H1 (cell line): ENCODE measurements at regions not wholly inside any gene's neighbourhood (a gene's known extent, or its start where the extent isn't known, plus 50 kb on each side); places are given as distances from the start of the nearest gene placed in this dataset.

Experiments used
- CTCF ChIA-PET: fragments of 300-600 bp; sonication (Branson Sonifier 250); formaldehyde crosslinking; loops from one replicate; lab custom pipeline; 2021; ENCODE audit not compliant: partially characterized antibody; lab: Charles Lee
- POLR2A ChIA-PET: fragments of 300-600 bp; sonication (Branson Sonifier 250); formaldehyde crosslinking; loops from one replicate; lab custom pipeline; 2021; ENCODE audit warnings: inconsistent platforms; ENCODE audit not compliant: partially characterized antibody; lab: Charles Lee
- DNase-seq, 2 experiments: peaks; one replicate each; pipeline versions ENCODE4 v3.0.0 to v3.0.0-alpha.2; 2010 to 2022; ENCODE audit warnings: low spot score in 2 of 2, low read depth in 1 of 2, mixed read lengths in 1 of 2
- FAIRE-seq: peaks from 2 replicates; lab custom pipeline; 2011; peaks lifted over from hg19 to GRCh38; lab: Jason Lieb, UNC
- H2AFZ ChIP-seq: 2 replicates; pipeline ENCODE4 v1.8.1; 2012; ENCODE audit warnings: low read length, inconsistent platforms
- H2AK5ac ChIP-seq: 2 replicates; pipeline ENCODE4 v1.6.1; 2013; ENCODE audit warnings: low read depth, low read length
- H2BK120ac ChIP-seq: replicated peaks from 2 replicates; pipeline ENCODE3; 2013; ENCODE audit warnings: low read depth, low read length, inconsistent platforms
- H2BK12ac ChIP-seq: 2 replicates; pipeline ENCODE4 v1.6.1; 2013; ENCODE audit warnings: low read depth, low read length
- H2BK15ac ChIP-seq: 2 replicates; pipeline ENCODE4 v1.6.1; 2013; ENCODE audit warnings: low read length
- H2BK20ac ChIP-seq: 2 replicates; pipeline ENCODE4 v1.6.1; 2013; ENCODE audit warnings: low read length
- H2BK5ac ChIP-seq: 2 replicates; pipeline ENCODE4 v1.6.1; 2013; ENCODE audit warnings: low read depth, low read length
- H3K14ac ChIP-seq: 2 replicates; pipeline ENCODE4 v1.6.1; 2013; ENCODE audit warnings: inconsistent platforms; ENCODE audit not compliant: insufficient read length
- H3K18ac ChIP-seq: 2 replicates; pipeline ENCODE4 v1.6.1; 2013; ENCODE audit warnings: low read length; ENCODE audit errors: extremely low read depth
- H3K23ac ChIP-seq: 2 replicates; pipeline ENCODE4 v1.6.1; 2013; ENCODE audit warnings: inconsistent platforms; ENCODE audit not compliant: insufficient read length
- H3K23me2 ChIP-seq: 2 replicates; pipeline ENCODE4 v1.6.1; 2013; ENCODE audit warnings: low read depth, low read length
- H3K27ac ChIP-seq: 2 replicates; pipeline ENCODE4 v1.6.1; 2011; ENCODE audit warnings: low read depth, low read length, inconsistent platforms
- H3K27me3 ChIP-seq, 4 experiments: replicated peaks in 1 of 4; 1 replicate in 1 of 4; 2 replicates in 3 of 4; pipeline versions ENCODE4 v1.6.1 to v1.8.1; 2011 to 2013; ENCODE audit warnings: low read length in 3 of 4, mild to moderate bottlenecking in 3 of 4, inconsistent platforms in 2 of 4, mixed read lengths in 2 of 4, moderate library complexity in 1 of 4; ENCODE audit not compliant: control insufficient read depth in 3 of 4, insufficient read depth in 3 of 4; ENCODE audit errors: extremely low read depth in 1 of 4
- H3K36me3 ChIP-seq, 4 experiments: 2 replicates each; pipeline versions ENCODE4 v1.6.1 to v1.8.1; 2011 to 2013; ENCODE audit warnings: mild to moderate bottlenecking in 4 of 4, low read length in 3 of 4, moderate library complexity in 2 of 4, control low read depth in 1 of 4, inconsistent platforms in 1 of 4; ENCODE audit not compliant: insufficient read depth in 4 of 4, control insufficient read depth in 2 of 4
- H3K4ac ChIP-seq: replicated peaks from 2 replicates; pipeline ENCODE3; 2013; ENCODE audit warnings: low read length, low read depth, mixed read lengths, inconsistent platforms; ENCODE audit not compliant: insufficient read length
- H3K4me1 ChIP-seq, 4 experiments: replicated peaks in 1 of 4; 1 replicate in 1 of 4; 2 replicates in 3 of 4; pipeline versions ENCODE4 v1.6.1 to v1.8.1; 2011 to 2013; ENCODE audit warnings: low read length in 3 of 4, inconsistent platforms in 2 of 4, mixed read lengths in 1 of 4; ENCODE audit not compliant: insufficient read depth in 4 of 4, control insufficient read depth in 3 of 4
- H3K4me2 ChIP-seq, 2 experiments: 2 replicates each; pipeline versions ENCODE4 v1.6.1 to v1.8.1; 2011 to 2013; ENCODE audit warnings: low read depth in 2 of 2, low read length in 2 of 2, control low read depth in 1 of 2, inconsistent platforms in 1 of 2, mild to moderate bottlenecking in 1 of 2; ENCODE audit not compliant: insufficient read depth in 1 of 2
- H3K4me3 ChIP-seq, 4 experiments: fragments of 200-600, 300-600 bp in 1 of 4; sonication (generic), shearing (Covaris generic), sonication (Bioruptor Twin) in 1 of 4; 2 replicates each; pipeline versions ENCODE4 v1.5.1 to v1.8.1; 2011 to 2016; ENCODE audit warnings: low read length in 4 of 4, low read depth in 3 of 4, control low read depth in 2 of 4, inconsistent platforms in 2 of 4, mild to moderate bottlenecking in 2 of 4, mixed read lengths in 1 of 4, moderate library complexity in 1 of 4; ENCODE audit not compliant: insufficient read depth in 2 of 4; ENCODE audit errors: extremely low read depth in 1 of 4
- H3K56ac ChIP-seq: replicated peaks from 2 replicates; pipeline ENCODE3; 2013; ENCODE audit warnings: low read depth, mild to moderate bottlenecking, mixed read lengths, low read length, inconsistent platforms; ENCODE audit not compliant: insufficient read length
- H3K79me1 ChIP-seq: 2 replicates; pipeline ENCODE4 v1.6.1; 2013; ENCODE audit warnings: low read depth, low read length, control low read depth
- H3K79me2 ChIP-seq, 2 experiments: 2 replicates each; pipeline versions ENCODE4 v1.6.1 to v1.8.1; 2012 to 2013; ENCODE audit warnings: low read length in 2 of 2, mild to moderate bottlenecking in 2 of 2, inconsistent platforms in 1 of 2; ENCODE audit not compliant: insufficient read depth in 2 of 2, control insufficient read depth in 1 of 2
- H3K9ac ChIP-seq, 4 experiments: replicated peaks in 1 of 4; 1 replicate in 1 of 4; 2 replicates in 3 of 4; pipeline versions ENCODE4 v1.6.1 to v1.8.1; 2011 to 2013; ENCODE audit warnings: low read depth in 3 of 4, low read length in 3 of 4, control low read depth in 2 of 4, mild to moderate bottlenecking in 2 of 4, moderate library complexity in 2 of 4, inconsistent platforms in 1 of 4; ENCODE audit errors: extremely low read depth in 1 of 4
- H3K9me3 ChIP-seq, 2 experiments: 2 replicates each; pipeline versions ENCODE4 v1.6.1 to v1.8.1; 2012 to 2013; ENCODE audit warnings: mild to moderate bottlenecking in 2 of 2, moderate library complexity in 2 of 2, control low read depth in 1 of 2, inconsistent platforms in 1 of 2, low read depth in 1 of 2, low read length in 1 of 2, mixed read lengths in 1 of 2; ENCODE audit not compliant: insufficient read depth in 2 of 2
- H4K20me1 ChIP-seq, 2 experiments: replicated peaks in 1 of 2; 2 replicates each; pipeline versions ENCODE3 to v1.8.1; 2011 to 2013; ENCODE audit warnings: inconsistent platforms in 2 of 2, low read length in 2 of 2, mild to moderate bottlenecking in 1 of 2; ENCODE audit not compliant: insufficient read depth in 2 of 2, control insufficient read depth in 1 of 2
- H4K5ac ChIP-seq: 2 replicates; pipeline ENCODE4 v1.6.1; 2013; ENCODE audit warnings: low read length, low read depth, mixed read lengths, inconsistent platforms; ENCODE audit not compliant: insufficient read length
- H4K8ac ChIP-seq: 2 replicates; pipeline ENCODE4 v1.8.0; 2013; ENCODE audit warnings: mild to moderate bottlenecking, moderate library complexity, low read length, inconsistent platforms; ENCODE audit not compliant: insufficient read depth; ENCODE audit errors: extremely low read depth
- H4K91ac ChIP-seq: replicated peaks from 2 replicates; pipeline ENCODE3; 2013; ENCODE audit warnings: low read length, mixed read lengths, inconsistent platforms; ENCODE audit not compliant: insufficient read length
- BRCA1 ChIP-seq: IDR thresholded peaks from 2 replicates; pipeline ENCODE4 v1.6.1; 2012; ENCODE audit warnings: low read depth, low read length, improper control_type of control experiment
- CBX8 ChIP-seq: fragments of 300-800, 300-1000 bp; sonication (generic); IDR thresholded peaks from 2 replicates; pipeline ENCODE4 v1.7.1; 2016; ENCODE audit warnings: low read depth, low read length, borderline replicate concordance
- CEBPB ChIP-seq: IDR thresholded peaks from 2 replicates; pipeline ENCODE4 v1.6.1; 2012; ENCODE audit warnings: low read depth, low read length
- GABPA ChIP-seq: IDR thresholded peaks from 2 replicates; pipeline ENCODE4 v1.6.1; 2011; ENCODE audit warnings: mild to moderate bottlenecking, low read length, moderate library complexity, borderline replicate concordance; ENCODE audit not compliant: insufficient read depth
- HDAC6 ChIP-seq: IDR thresholded peaks from one replicate; pipeline ENCODE4 v1.7.1; 2012; ENCODE audit warnings: low read depth, mild to moderate bottlenecking, inconsistent platforms, low read length, moderate library complexity
- KDM1A ChIP-seq: fragments of 200-600, 300-600 bp; sonication (generic); IDR thresholded peaks from 2 replicates; pipeline ENCODE4 v1.7.1; 2016; ENCODE audit warnings: mild to moderate bottlenecking, low read length, borderline replicate concordance
- RAD21 ChIP-seq, 2 experiments: IDR thresholded peaks in 1 of 2; conservative IDR thresholded peaks in 1 of 2; 2 replicates each; pipeline ENCODE4 v1.6.1; 2011; ENCODE audit warnings: low read depth in 2 of 2, low read length in 2 of 2, improper control_type of control experiment in 1 of 2, inconsistent platforms in 1 of 2, mild to moderate bottlenecking in 1 of 2, moderate library complexity in 1 of 2
- RXRA ChIP-seq: IDR thresholded peaks from 2 replicates; pipeline ENCODE4 v1.6.1; 2011; ENCODE audit warnings: low read depth, mild to moderate bottlenecking, low read length, moderate library complexity; ENCODE audit not compliant: insufficient read depth
- TBP ChIP-seq: IDR thresholded peaks from 2 replicates; pipeline ENCODE4 v1.6.1; 2011; ENCODE audit warnings: low read depth, low read length, improper control_type of control experiment
- TEAD4 ChIP-seq: IDR thresholded peaks from 2 replicates; pipeline ENCODE4 v1.6.1; 2012; ENCODE audit warnings: low read depth, low read length, inconsistent platforms, mixed read lengths
- YY1 ChIP-seq: IDR thresholded peaks from 2 replicates; pipeline ENCODE4 v1.6.1; 2011; ENCODE audit warnings: low read depth, mild to moderate bottlenecking, low read length
- WGBS, 2 experiments: shearing (Covaris generic) in 1 of 2; methylation state at CpG; one replicate each; pipeline versions ENCODE4 v1.1.6 to v1.1.7; 2013 to 2015; ENCODE audit warnings: low lambda C conversion rate in 2 of 2, mixed read lengths in 2 of 2, inconsistent platforms in 1 of 2, low coverage in 1 of 2, missing lambda C conversion rate in 1 of 2; ENCODE audit not compliant: insufficient replicate concordance in 2 of 2, insufficient coverage in 1 of 2, insufficient read length in 1 of 2; ENCODE audit errors: extremely low coverage in 1 of 2, missing lambda C conversion rate in 1 of 2; 5-methylcytosine and 5-hydroxymethylcytosine counted together
- TF ChIP-seq, protein P1 (sequence below): IDR thresholded peaks from 2 replicates; pipeline ENCODE4 v1.6.1; 2011; ENCODE audit warnings: low read depth, mild to moderate bottlenecking, low read length; ENCODE audit not compliant: insufficient read depth
- TF ChIP-seq, protein P2 (sequence below): IDR thresholded peaks from 2 replicates; pipeline ENCODE4 v1.6.1; 2011; ENCODE audit warnings: low read length, improper control_type of control experiment

GRCh38 chr6:48809700-48810099 lies 653.4 kb downstream of the MMUT start:
- Histone ChIP-seq H2AK5ac (no peak overlapping the region), H3K23ac (no peak overlapping the region), H2AFZ (no peak overlapping the region), H2BK15ac (no peak overlapping the region), H2BK12ac (no peak overlapping the region), H3K23me2 (no peaks in the 10 kb centered on the region), H3K14ac (no peak overlapping the region), H2BK5ac (no peak overlapping the region), H3K79me2 (no peaks in the 10 kb centered on the region), H2BK20ac (no peak overlapping the region), H4K91ac (no peak overlapping the region), H2BK120ac (no peak overlapping the region), H3K4me1 (no peaks in the 10 kb centered on the region), H4K20me1 (no peaks in the 10 kb centered on the region), H3K9ac (no peak overlapping the region), H3K36me3 (no peaks in the 10 kb centered on the region), H3K4ac (no peak overlapping the region), H3K9me3 (no peaks in the 10 kb centered on the region), H4K5ac (no peak overlapping the region), H3K79me1 (no peaks in the 10 kb centered on the region), H3K4me3 (no peak overlapping the region), H3K27me3 (no peaks in the 10 kb centered on the region), H3K4me2 (no peak overlapping the region), H3K27ac (no peak overlapping the region), H3K56ac (no peak overlapping the region), H3K18ac (no peak overlapping the region), H4K8ac (no peak overlapping the region)
- WGBS, 2 experiments = 94% methylated on average over 2 of the region's 2 CpGs; no CpG with 5 or more reads in 1 of the 2 experiments
- FAIRE-seq = no peak
- DNase-seq = no peak
- ChIA-PET CTCF (no interaction called here), POLR2A (no interaction called here)
- TF ChIP-seq TBP = no peak
- no peak for TF ChIP-seq RAD21 (IDR thresholded peaks at IDR 0.05 in 1 of 2, conservative IDR thresholded peaks at IDR 0.05 in 1 of 2; ENCODE audit: low read depth in 2 of 2, low read length in 2 of 2)
- TF ChIP-seq RXRA = no peak
- no peak for TF ChIP-seq GABPA
- TF ChIP-seq, protein P1, sequence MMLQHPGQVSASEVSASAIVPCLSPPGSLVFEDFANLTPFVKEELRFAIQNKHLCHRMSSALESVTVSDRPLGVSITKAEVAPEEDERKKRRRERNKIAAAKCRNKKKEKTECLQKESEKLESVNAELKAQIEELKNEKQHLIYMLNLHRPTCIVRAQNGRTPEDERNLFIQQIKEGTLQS = no peak
- TF ChIP-seq YY1 = no peak
- no peak for TF ChIP-seq CBX8
- no peak for TF ChIP-seq TEAD4
- no peak for TF ChIP-seq BRCA1
- no peak for TF ChIP-seq KDM1A
- no peak for TF ChIP-seq HDAC6
- TF ChIP-seq, protein P2, sequence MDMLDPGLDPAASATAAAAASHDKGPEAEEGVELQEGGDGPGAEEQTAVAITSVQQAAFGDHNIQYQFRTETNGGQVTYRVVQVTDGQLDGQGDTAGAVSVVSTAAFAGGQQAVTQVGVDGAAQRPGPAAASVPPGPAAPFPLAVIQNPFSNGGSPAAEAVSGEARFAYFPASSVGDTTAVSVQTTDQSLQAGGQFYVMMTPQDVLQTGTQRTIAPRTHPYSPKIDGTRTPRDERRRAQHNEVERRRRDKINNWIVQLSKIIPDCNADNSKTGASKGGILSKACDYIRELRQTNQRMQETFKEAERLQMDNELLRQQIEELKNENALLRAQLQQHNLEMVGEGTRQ = no peak
- TF ChIP-seq CEBPB = no peak
